ENCODE measurements at regions not wholly inside any gene's neighbourhood (a gene's known extent, or its start where the extent isn't known, plus 50 kb on each side); places are given as distances from the start of the nearest gene placed in this dataset.
"Not testable (repeated sequence)": the region's sequence is repeated elsewhere in the genome, so short reads cannot be mapped to it uniquely, and the experiment has no call there.

DNA sequence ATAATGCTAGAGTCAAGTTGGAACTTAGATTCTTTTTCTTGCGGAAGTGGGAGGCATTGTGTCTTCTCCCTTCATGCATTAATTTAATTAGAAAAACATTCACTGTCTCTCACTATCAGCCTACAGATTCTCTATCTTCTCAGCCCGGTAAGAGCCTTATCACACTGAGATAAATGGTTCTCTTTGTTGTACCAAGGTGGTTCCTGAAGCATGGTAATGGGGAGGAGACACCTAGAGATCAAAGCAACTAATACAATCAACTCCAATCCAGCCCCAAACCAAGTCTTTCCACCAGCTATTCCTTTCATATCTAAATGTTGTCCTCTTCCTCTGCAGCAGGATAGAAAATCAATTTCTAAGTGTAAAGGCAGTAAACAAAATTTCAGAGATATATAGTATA is 210.8 kb downstream of the DAD1 start:
- no peaks in the 10 kb centered on the region for H3K36me3 ChIP-seq
- H3K9me3 ChIP-seq = no peaks in the 10 kb centered on the region
- no peak for DNase-seq
- H3K4me3 ChIP-seq = no peak overlapping the region
- no peaks in the 10 kb centered on the region; the same call in 1 of the 2 replicates for H3K27me3 ChIP-seq

DNA sequence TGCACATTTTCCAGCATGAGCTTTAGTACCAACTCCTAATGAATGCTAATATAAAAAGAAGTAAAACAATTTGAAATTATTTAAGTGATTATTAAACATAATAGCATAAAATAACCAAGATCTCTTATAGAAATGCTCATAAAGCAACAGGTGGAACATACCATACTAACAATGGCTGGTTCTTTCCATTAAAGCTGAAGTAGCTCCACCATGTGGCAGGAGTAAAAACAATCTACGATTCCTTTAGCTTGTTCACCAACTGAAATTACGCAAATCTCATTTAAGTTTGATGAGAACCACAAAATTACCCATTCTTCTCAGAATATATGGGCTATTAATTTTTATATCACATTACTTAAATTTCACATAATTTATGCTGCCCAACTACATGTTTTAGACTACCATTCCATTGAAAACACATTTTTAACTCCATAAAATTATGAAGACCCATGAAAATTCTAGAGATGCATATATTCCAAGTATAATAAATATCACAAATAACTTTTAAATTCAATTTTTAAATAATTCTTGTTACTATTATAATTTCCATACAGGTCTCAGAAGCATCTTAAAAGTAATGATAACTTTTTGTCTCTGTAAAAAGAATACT is 213.6 kb downstream of the DAD1 start:
- Histone ChIP-seq H3K9me3 (no peaks in the 10 kb centered on the region), H3K4me3 (no peak overlapping the region), H3K27me3 (no peaks in the 10 kb centered on the region; the same call in 1 of the 2 replicates), H3K36me3 (no peaks in the 10 kb centered on the region)
- DNase-seq = no peak

DNA sequence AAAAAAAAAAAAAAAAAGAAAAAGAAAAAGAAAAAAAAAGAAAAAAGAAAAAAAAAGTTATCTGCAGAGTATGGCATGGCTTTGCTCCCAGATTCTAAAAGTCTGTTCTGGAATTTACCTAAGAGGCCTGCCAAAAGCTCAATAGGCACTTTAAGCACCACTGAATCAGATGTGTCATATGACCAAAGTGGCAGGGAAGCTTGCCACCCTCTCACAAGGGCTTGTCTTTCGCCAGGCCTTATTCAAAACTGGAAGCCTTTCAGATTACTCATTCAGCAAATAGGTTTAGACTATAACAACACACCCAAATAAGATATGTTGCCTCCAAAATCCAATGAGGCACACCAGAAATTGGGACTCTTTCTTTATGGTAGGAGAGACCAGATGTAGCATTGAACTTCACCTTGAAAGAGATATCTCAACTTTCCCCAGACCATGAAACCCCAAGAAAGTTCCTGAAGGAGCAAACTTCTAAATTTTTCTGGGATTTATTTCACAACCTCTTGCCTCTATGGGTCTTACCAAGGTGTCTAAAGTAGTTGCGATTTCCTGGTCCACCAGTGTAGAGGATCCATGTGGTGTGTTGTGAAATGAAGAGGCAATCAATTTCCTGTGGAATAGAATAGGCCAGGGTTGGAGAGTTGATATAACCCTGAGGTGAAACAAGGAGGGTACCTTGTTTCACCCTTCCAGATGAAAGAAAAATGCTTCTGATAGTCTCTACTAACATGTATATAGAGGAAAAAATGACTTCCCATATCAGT is 218.8 kb downstream of the DAD1 start:
- Histone ChIP-seq H3K9me3 (no peaks in the 10 kb centered on the region), H3K36me3 (no peaks in the 10 kb centered on the region), H3K4me3 (no peak overlapping the region), H3K27me3 (no peaks in the 10 kb centered on the region)
- peak; percentile 88 for DNase-seq

DNA sequence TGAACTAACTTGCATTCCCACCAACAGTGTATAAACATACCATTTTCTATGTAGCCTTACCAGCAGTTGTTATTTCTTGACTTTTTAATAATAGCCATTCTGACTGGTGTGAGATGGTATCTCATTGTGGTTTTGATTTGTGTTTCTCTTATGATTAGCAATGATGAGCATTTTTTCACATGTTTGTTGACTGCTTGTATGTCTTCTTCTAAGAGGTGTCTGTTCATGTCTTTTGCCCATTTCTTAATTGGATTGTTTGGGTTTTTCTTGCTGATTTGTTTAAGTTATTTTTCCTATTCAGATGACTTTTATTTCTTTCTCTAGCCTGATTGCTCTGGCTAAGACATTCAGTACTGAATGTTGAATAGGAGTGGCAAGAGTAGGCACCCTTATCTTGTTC is 230.3 kb downstream of the DAD1 start:
- Histone ChIP-seq H3K36me3 (no peaks in the 10 kb centered on the region), H3K27me3 (no peaks in the 10 kb centered on the region), H3K4me3 (no peak overlapping the region), H3K9me3 (no peaks in the 10 kb centered on the region)
- DNase-seq = no peak

DNA sequence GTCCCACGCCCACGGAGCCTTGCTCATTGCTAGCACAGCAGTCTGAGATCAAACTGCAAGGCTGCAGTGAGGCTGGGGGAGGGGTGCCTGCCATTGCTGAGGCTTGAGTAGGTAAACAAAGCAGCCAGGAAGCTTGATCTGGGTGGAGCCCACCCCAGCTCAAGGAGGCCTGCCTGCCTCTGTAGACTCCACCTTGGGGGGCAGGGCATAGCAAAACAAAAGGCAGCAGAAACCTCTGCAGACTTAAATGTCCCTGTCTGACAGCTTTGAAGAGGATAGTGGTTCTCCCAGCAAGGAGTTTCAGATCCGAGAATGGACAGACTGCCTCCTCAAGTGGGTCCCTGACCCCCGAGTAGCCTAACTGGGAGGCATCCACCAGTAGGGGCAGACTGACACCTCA is 239.7 kb downstream of the DAD1 start:
- not testable (repeated sequence) for H3K4me3 ChIP-seq, DNase-seq, H3K9me3 ChIP-seq, H3K27me3 ChIP-seq, H3K36me3 ChIP-seq

DNA sequence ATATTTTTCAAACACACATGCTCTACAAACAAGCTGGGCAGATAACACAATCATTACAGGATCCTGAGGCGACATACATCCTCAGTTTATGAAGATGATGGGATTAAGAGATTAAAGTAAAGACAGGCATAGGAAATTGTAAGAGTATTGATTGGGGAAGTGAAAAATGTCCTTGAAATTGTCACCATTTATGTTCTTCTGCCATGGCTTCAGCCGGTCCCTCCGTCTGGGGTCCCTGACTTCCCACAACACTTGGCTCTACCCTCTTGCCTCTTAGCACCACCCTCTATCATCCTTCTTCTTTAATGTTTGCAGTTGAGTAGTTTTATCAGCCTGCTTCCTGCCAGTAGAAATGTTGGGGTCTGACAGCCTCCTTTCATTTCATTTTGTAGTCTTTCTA is 244.4 kb downstream of the DAD1 start:
- Histone ChIP-seq H3K4me3 (no peak overlapping the region), H3K36me3 (no peaks in the 10 kb centered on the region), H3K9me3 (no peaks in the 10 kb centered on the region), H3K27me3 (no peaks in the 10 kb centered on the region)
- no peak for DNase-seq

DNA sequence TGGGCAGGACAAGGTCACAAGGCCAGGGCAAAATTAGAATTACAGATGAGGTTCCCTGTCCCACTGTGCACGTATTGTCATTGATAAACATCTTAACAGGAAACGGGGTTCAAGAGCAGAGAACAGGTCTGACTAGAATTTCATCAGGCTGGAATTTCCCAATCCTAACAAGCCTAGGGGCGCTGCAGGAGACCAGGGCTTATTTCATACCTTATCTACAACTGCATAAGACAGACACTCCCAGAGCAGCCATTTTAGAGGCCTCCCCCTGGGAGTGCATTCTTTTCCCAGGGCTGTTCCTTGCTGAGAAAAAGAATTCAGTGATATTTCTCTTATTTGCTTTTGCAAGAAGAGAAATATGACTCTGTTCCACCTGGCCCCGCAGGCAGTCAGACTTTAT is 244.8 kb downstream of the DAD1 start:
- not testable (repeated sequence) for H3K9me3 ChIP-seq, DNase-seq, H3K27me3 ChIP-seq, H3K4me3 ChIP-seq, H3K36me3 ChIP-seq

DNA sequence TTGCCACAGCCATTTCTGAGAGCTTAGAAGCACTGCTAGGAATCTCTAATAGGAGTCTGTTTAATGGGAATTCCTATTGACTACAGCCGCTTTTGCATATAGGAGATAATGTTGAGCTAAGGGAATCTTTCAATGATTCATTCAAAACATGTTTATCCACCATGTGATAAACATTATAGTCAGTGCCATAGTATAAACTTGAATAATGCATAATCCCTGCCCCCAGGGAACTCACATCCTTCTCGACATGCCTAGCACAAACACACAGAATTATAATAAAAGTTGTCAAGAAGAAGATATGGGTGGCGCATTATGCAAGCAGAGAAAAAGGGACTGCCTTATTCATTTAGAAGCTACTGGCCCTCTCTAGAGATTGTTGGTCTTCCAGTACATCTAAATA is 248.0 kb downstream of the DAD1 start:
- Histone ChIP-seq H3K36me3 (no peaks in the 10 kb centered on the region), H3K27me3 (no peaks in the 10 kb centered on the region), H3K4me3 (no peak overlapping the region), H3K9me3 (no peaks in the 10 kb centered on the region)
- DNase-seq = no peak

DNA sequence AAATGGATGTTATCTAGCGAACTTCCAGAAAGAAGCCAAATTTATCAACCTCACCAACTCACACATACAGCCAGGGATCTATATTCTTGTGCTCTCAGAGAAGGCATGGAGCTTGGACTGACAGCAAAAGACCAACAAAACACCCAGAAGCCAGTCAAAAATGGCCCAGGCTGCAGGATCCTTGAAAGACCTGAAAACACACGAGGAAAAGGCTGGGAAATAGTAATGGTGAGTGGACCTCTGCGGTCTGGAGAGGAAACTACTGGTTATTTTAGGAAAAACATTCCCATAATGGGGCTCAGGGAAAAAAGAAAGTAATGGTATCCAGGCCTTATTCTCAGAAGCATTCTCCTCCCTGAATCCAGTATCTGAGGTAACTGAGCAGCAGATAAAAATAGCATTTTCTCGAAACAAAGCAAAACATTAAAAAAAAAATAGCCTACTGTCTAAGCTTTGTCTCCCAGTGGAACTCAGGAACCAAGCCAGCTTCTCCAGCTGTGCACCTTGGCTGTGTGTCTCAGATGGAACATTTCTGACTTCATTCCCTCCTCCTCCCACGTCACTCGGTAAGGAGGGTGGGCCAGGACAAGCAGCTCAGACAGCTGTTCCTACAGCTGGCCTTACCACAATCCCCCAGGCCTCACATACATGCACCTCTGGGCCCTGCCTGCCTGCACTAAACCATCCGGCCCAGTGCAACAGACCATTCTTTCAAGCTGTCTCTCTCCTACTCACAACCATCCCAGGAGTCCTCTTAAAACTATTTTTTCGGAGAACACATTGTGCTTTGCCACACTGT is 249.9 kb downstream of the DAD1 start:
- H3K27me3 ChIP-seq = no peaks in the 10 kb centered on the region

DNA sequence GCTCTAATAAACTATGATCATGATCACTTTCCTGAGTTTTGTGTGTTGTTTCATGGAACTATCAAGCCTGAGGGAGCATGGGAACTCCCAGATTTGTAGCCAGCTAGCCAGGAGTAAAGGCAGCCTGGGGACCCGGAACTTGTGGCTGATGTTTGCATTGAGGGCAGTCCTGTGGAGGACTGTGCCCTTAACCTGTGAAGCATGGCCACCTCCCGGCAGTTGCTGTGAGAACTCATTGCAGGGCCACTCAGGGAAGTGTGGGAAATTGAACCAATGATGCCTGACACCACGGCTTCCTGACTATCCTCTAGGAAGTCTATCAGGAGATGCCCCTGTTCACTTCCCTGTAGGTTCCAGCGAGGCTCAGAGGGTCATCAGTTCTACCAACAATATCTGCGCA is 250.6 kb downstream of the DAD1 start:
- H3K4me3 ChIP-seq = no peak overlapping the region
- H3K27me3 ChIP-seq = no peaks in the 10 kb centered on the region
- DNase-seq = no peak
- no peaks in the 10 kb centered on the region for H3K9me3 ChIP-seq
- H3K36me3 ChIP-seq = no peaks in the 10 kb centered on the region

More for the DNA sequence above, 249.9 kb downstream of the DAD1 start:
- H3K4me3 ChIP-seq = no peak overlapping the region
- H3K36me3 ChIP-seq = no peaks in the 10 kb centered on the region
- peak; percentile 73 for DNase-seq
- no peaks in the 10 kb centered on the region for H3K9me3 ChIP-seq

DNA sequence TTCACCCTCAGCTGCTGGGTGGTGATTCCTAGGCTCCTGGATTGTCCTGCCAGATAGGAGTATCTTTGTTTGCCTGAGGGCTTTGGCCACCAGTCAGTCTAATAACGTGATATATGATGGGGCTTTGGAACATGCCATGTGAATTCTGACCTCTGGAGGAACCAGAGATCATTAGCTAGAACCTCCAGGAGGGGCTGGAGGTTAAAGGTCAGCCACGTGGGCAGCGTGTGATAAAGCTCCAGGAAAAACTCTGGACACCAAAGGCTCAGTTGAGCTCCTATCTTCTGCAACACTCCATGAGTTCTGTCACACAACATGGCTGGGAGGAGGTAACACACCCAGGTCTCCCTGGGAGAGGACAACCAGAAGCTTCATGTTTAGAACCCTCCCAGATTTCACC is 251.1 kb downstream of the DAD1 start:
- Histone ChIP-seq H3K4me3 (no peak overlapping the region), H3K36me3 (no peaks in the 10 kb centered on the region), H3K27me3 (no peaks in the 10 kb centered on the region), H3K9me3 (no peaks in the 10 kb centered on the region)
- no peak for DNase-seq

DNA sequence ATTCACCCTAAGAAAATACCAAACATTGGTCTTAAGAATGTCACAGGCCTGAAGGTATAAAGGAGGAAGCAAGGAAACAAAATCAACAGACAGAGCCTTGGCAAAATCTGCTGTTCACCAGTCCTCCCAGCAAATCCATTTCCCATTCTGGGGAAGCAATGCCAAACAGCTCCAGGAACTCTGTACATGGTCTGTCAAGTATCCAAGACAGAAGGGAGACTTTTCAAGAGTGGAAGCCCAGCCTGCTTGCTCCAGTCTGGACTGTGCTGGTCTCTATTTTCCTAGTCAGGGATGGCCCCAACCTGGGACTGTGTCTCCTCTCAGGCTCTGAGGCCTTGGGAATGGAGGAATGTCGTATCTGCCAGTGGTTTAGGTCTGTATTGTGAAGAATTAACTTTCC is 251.5 kb downstream of the DAD1 start:
- DNase-seq = no peak
- no peak overlapping the region for H3K4me3 ChIP-seq
- H3K9me3 ChIP-seq = no peaks in the 10 kb centered on the region
- no peaks in the 10 kb centered on the region for H3K36me3 ChIP-seq
- H3K27me3 ChIP-seq = no peaks in the 10 kb centered on the region

DNA sequence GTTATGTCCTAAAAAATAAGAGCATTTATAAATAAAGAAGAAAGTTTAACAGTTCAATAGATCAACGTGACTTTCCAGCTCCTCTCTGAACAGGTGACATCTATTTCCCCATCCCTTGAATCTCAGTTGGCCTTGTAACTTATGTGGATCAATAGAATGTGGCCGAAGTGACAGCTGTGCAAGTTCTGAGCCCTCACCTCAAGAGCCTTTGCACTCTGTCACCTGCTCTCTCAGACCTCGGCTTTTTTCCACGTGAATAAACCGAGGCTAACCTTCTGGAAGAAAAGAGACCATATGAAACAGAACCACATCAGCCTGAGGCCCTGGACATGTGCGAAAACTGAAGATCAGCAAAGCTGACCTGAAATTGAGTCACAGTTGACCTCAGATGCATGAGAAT is 253.0 kb downstream of the DAD1 start:
- H3K9me3 ChIP-seq = no peaks in the 10 kb centered on the region
- no peak for DNase-seq
- no peaks in the 10 kb centered on the region for H3K36me3 ChIP-seq
- no peak overlapping the region for H3K4me3 ChIP-seq
- H3K27me3 ChIP-seq = no peaks in the 10 kb centered on the region

DNA sequence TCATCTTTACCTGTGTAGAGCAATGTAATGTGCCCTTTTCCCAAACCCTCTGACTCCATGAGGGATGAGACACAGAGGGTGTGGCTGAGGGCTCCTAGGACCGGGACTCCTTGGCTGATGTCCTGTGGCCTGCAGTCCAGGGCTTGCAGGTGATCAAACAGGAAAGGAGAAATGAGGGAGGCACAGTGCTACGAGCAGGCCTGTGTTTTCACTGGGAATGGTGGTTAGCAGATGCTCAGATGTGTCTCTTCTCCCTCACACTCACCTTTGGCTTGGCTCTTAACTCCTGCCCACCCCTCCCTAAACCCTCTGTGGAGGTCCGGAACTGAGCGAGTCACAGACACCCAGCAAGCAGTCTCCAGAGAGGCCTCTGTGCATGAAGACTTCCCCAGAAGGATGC is 254.4 kb downstream of the DAD1 start:
- H3K4me3 ChIP-seq = no peak overlapping the region
- H3K36me3 ChIP-seq = no peaks in the 10 kb centered on the region
- no peaks in the 10 kb centered on the region for H3K9me3 ChIP-seq
- no peaks in the 10 kb centered on the region for H3K27me3 ChIP-seq
- DNase-seq = no peak

DNA sequence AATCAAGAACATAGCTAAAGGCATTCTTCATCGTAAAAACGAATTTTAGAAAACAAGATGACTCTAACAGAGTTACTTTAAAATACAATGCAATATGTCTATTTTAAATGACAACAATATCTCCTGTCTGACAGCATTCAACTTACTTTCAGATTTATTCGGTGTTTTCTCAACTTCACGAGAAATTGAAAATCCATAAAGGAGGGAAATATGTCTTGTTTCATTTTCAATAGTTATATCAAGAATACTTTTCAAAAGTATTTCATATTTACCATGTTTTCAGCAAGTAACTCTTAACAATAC is 254.8 kb downstream of the DAD1 start:
- no peak for DNase-seq
- Histone ChIP-seq H3K9me3 (no peaks in the 10 kb centered on the region), H3K27me3 (no peaks in the 10 kb centered on the region), H3K4me3 (no peak overlapping the region), H3K36me3 (no peaks in the 10 kb centered on the region)

DNA sequence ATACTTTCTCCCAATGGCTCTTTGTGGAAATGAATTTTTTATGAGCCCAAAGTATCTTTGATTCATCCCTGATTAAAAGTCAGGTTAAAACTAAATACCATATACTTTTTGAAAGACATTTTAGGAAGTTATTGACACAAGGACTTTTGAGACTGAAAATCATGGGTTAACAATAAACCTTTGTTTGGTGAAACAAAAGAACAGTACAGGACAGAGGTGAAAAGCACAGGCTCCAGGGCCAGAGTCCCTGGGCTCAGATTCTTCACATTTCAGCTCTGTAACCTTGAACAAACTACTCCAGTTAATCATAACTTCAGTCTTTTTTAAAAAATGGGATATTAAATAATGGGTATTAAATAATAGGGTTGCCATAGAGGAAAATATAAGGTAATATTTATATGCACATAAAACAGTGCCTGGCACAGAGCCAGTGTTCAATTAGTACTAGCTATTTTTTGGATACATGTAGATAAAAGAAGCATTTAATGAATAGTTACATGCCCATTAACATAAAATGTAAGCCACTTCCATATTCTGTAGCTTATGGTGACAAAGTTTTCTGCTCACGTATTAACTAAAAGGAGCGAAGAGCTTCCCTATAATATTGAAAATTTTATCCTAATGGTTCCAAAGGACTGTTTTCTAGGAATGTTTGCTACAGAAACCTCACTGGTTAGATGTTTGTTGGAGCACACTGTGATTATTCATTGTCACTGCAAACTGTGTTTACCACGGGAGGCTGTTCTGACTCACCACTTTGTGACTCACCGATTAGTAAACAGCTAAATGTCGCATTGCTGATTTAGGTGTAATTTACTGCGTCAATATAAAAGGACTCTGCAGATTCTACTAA is 255.4 kb downstream of the DAD1 start:
- peak; percentile 55 for DNase-seq

More for the DNA sequence above, 255.4 kb downstream of the DAD1 start:
- H3K9me3 ChIP-seq = no peaks in the 10 kb centered on the region
- no peaks in the 10 kb centered on the region for H3K27me3 ChIP-seq
- H3K36me3 ChIP-seq = no peaks in the 10 kb centered on the region
- no peak overlapping the region for H3K4me3 ChIP-seq
